EL (cell line): ENCODE measurements at regions not wholly inside any gene's neighbourhood (a gene's known extent, or its start where the extent isn't known, plus 50 kb on each side); places are given as distances from the start of the nearest gene placed in this dataset.

ENCODE experiments used
- DNase-seq: peaks from one replicate; pipeline ENCODE4 v3.0.0-alpha.2; 2016

DNA sequence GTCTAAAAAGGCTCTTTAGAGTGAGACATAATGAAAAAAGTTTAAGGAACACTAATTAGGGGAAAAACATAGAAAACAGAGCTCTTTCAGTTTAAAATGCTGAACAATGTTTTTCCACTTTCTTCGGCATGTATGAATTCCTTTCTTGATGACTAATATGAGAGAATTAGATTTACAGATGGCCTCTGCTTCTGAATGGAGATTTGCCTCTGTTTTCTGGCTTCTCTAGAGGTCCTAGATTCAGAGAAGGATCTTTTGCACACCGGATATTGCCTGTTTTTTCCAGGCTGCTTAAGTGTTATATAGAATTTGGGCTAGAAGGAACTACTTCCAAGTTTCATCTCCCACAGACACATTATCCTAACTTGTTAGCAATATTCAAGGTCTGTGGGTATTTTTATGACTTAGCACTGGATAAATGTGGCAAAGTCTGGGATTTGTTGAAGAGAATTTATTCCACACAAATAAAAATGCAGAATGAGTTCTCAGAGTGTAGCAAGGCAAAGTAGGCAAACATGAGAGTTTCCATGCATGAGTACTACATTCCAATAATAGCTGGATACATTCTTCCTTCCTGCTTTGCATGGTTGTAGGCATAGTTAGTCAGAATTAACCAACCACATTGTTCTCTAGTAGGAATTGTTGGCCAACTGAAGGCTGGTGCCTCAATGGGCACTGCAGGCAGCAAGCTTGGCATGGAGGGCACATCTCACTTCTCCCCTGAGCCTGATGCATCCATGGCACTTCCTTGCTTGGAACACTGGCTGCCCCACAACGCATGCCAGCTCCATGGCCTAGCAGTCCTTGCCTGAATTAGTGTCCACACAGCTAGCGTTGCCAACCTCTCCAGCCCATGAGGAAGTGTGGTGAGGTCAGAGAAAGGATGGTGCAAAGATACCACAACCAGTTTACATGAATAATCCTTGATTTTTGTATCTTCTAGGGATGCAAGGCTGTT lies 224.2 kb downstream of the CLIC5 start:
- peak; percentile 79 for DNase-seq

DNA sequence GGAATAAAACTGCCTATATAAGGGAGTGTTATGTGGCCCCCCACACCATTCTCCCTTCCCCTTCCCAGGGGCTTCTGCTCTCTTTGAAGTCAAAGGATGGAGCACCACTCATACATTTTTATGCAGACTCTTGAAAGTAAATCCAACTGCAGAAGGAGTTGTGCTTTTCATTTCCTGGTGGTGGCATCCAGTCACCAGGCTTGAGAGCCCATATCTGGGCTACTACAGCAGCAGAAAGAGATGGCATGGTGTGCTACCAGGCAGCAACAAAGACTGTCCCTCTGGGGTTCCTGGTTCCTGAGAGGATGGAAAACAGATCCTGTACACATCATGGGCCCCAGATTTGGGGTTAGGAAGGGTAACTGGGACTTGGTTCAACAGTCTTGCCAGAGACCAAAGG lies 226.4 kb downstream of the CLIC5 start:
- DNase-seq: no peak

DNA sequence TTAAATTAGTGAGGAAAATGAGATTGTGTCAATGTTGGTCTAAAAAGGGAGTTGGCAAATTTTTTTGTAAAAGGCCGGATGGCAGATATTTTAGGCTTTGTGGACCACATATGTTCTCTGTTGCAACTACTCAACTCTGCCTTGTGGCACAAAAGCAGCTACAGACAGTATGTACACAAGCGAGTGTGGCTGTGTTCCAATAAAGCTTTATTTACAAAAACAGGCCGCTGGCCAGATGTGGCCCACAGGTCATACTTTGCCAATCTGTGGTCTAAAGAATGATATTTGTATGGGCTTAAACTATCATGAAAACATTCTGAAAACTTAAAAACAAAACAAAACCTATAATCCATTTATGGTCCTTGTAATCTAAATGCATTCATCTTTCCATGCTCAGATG lies 228.3 kb downstream of the CLIC5 start:
- no peak for DNase-seq

DNA sequence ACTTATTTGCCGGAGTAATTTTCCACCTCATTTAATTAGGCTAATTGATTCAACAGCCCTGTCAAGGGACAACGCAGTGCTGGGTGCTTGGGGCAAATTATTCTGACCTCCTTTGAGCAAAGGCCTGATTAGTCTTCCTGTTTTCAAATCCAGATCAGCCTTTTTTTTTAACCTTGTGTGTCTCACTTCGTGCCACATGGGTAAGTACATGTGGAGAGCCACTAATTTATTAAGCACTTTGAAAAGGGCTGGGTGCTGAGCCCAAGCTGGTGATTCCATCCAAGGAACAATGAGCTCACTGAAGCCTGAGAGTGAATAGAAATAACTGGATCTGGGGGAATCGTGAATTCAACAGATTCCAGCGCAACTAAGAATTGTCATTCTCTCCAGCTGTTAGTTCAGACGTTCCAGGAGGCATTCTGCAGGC lies 229.3 kb downstream of the CLIC5 start:
- no peak for DNase-seq

DNA sequence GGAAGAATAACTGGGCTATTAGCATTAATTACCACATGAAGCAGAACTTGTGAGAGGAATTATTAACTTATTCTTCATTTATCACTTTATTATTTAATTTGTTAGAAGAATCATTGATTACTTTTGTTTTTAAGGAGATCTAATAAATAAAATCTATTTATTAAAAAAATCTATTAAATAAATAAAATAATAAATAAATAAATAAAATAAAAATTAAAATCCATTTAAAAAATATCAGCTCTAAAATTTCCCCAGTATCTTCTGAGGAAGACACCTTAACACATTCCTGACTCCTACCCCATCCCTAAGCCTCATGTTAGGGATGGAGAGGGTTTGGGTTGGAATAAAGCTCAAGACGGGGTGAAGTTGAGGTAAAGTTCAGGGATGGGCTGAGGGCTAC lies 231.4 kb downstream of the CLIC5 start:
- DNase-seq: no peak

DNA sequence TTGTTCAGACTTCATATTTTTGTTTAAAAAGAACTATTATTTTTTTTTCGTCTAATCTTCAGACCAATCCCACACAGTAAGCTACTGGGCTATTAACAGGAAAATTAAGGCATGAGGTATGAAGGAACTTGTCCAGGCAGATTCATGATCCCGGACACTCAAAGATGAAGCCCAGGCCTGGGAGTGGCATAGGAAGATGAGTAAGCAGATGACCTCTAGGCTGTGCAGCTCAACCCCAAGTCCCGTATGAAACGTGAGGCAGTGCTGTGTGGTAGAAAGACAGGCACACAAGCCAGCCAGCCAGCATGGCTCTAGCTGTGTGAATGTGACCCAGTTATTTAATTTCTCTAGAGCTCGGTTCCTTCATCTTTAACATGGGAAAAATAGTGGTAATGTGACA lies 231.9 kb downstream of the CLIC5 start:
- DNase-seq: no peak

DNA sequence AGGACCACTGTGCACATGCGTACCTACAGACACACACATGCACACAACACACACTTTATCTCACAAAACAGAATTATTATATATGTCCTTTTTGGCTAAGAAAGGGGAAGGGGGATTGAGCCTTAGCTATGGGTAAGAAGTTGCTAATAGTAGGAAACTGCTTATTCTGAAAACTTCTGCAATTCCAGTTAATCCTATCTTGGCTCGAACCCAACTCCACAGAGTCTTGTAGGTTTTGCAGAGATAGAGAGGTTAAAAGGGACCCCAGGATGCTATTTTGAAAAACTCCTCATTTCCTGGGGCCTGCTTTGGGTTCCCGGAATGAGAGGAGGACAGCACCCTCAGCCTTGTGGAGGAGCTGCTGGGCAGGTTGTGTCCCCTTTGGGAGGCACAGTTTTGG lies 233.8 kb downstream of the CLIC5 start:
- DNase-seq: no peak

DNA sequence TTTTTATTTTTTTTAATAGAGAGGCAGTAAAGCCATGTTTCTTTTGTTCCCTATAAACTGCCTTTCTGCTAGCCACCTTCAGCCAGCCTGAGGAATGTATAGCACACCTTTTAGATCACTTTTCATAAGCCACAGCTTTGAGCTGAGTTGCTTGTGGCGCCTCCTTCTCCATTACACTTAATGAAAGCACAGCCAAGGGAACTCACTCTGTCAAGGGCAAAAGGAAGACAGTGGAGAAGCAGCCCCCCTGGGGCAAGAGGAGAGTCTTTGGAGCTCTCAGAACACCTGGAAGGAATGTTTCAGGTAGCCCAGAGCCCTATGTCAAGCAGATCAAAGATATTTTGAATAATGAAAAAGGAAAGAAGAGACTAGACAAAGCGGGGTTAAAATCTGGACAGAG lies 235.1 kb downstream of the CLIC5 start:
- DNase-seq: no peak

DNA sequence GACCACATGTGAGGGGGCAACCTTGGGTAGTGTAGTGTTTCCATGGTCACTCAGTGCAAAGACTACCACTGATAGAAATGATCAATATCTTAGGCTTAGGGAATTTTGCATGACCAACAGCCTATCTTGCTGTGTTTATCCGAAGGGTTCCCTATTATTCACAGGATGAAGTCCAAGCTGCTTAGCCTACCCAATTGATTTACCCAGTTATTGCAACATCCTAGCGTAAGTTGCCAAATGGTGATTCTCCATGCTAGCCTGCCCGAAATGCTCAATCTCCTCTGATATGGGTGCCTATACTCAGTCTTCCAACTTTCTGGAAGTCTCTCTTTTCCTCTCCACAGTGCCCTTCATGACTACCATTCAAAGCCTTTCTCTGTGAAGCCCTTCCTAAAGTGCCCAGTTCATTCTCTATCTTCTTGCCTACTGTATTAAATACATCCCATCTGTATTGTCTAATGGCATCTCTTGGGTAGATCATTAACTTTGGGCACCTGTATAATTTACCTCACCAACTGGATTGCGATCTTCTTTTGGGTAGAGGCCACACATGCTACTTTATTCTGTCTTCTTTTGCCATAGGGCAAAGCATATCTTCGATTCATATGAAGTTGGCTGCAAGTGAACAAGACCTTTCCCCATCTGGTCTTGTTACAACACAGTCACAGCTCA lies 240.5 kb downstream of the CLIC5 start:
- no peak for DNase-seq

DNA sequence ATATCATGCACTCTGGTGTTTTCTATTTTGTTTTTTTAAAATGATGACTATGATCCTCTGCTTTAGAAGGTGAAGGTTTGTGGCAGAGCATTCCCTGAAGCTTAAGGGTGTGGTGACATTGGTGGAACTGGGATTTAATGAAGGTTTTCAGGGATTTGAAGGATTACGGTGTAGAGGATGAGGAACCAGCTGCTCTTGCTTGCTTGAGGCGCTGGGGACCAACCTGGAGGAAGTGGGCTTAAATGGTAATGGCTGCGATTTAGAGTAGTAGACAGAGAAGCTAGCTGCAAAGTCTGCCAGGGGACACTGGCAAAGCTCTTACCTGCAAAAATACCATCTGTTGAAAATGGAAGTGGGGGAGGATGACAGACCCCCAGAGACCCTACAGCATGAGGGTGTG lies 241.8 kb downstream of the CLIC5 start:
- no peak for DNase-seq

DNA sequence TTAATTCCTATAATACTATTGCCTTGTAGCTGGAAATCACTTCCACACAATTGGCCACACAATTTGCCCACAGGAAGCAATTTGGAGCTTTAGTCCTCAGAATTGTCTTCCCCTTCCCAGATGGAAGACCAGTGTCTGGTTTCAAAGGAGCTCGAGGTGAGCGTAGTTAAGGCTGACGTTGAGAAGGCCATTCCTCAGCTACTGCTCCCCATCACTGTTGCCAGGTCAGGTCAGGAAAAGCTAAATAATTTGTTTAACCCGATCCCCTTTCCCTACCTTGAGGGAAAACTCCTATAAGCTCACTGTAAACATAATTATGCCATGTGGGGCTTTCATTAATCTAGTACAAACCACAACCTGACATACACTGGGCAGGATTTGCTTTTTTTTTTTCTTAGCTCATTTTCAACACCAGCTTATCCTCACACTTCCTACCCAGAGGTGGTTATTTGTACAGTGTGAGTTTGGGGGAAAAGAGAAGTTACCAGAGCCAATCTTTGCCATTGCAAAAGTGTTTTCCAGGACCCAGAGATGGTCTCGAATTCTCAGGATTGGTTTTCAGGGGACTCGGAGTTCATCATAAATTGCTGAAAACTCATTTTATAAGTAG lies 242.7 kb downstream of the CLIC5 start:
- no peak for DNase-seq

DNA sequence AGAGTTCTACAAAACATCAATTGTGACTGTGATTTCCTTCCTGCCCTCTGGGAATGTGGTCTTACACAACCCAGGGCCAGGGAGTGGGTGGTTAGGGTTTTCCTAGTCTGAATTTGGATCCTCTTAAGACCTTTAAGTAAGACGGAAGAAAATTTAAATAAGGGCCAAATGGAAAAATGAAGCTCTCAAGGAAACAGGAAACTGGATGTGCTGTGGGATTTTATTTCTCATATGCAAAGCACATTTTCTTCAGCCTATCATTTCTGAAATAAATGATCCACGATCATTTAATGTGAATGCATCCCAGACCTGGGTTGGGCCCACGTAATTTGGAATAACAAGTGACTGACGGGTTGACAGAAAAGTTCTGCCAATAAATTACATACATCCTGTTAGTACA lies 243.6 kb downstream of the CLIC5 start:
- DNase-seq: no peak

DNA sequence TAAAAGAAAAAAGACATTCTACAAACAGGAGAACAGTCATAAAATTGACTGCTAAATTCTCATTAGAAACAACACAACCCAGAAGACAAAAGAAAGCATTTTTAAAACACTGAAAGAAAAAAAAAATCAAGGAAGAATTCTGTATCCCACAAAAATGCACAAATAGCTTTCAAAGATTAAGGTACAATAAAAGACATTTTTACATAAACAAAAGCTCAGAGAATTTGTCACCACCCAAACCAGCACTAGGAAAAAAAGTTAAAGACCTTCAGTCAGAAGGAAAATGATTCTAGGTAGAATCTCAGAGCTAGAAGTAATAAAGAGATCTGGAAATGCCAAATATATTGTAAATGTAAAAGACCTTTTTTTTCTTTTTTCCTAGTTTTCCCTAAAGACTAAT lies 252.4 kb downstream of the CLIC5 start:
- DNase-seq: no peak

DNA sequence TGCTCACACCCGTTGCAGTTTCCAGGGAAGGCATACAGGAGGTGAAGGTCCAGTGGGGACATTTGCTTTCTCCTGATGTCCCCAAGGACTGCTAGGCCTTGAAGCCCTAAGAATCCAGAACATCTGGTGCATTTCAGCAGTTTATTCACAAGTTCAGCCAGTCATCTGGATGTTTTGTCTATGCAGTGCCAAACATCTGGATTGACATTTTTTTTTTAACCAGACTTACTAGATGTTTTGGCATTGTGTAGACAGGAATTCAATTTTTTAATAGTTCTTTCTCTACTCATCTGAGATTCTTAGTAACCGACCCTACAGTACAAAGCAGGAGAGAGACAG lies 256.2 kb downstream of the CLIC5 start:
- no peak for DNase-seq

DNA sequence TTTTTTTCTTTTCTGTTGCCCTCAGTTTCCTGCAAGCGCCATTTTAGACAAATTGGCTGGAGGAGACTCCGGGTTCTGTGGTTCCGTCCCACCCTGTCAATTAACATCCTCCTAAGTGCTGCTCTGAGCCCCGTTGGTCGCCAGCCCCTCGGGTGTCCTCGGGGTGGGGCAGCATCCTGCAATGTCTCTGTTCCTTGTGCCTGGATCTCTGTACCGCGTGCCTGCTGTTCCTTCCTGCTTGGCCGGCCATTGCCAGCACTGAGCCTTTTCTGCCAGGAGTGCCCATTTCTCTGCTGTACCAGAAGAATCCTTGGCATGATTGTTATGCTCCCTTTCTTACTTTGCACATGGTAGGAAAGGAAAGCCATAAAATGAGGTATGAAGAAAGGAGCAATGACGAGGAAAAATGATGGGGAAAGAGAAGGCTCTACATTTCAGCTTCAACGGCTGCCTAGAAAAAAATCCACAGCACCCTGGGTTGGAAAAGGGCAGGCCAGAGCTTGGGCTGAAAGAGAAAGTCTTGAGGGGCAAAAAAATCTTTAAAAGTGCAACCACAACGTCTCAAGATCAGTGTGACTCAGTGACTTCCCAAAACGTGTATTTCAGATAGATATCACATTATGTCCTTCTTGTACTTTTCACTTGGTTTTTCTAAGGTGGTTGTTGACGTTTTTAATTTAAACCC lies 256.7 kb downstream of the CLIC5 start:
- no peak for DNase-seq

DNA sequence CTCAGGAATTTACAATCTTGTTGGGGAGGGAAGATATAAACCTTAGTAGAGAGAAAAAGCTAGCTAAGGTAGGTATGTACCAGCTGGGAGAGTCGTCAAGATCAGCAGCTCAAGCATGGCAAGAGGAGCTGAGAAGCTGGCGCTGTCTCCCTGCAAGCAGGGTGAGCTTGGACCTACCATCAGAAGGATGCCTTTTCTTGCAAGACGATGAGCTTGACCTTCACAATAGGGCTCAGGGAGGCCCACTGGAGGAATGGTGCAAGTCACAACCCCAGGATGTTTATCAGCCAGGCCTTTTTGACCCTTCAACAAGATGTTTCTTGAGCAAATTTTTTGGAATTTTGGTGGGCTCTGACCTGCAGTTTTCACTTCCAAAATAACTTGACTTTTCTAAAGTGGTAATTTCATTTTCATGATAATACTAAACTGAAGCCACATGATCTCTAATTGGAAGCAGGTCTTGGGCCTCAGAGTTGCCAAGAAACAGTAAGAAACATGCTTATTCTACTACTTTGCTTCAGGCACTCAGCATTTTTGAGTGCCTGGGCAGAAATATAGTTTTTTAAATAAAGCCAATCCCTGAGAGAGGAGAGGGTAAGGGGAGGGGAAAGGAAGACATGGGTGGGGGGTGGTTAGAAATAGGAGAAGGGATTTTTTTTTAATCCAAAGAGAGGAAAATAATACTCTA lies 258.1 kb downstream of the CLIC5 start:
- no peak for DNase-seq

DNA sequence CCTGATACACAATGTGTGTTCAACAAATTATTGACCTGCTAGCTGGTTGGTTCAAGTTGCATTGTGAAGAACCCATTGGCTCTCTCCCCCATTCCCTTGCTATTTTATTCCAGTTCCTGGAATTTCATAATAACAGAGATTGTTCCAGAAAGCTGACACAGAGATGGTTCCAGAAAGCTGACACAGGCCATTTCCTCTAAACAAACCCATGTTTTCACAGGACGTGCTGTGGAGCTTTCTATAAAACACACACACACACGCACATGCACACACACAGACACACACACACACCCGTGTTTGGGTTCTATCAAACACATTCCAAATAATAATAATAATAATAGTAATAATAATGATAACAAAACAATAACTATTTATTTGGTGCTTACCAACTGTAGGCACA lies 259.1 kb downstream of the CLIC5 start:
- DNase-seq: no peak

DNA sequence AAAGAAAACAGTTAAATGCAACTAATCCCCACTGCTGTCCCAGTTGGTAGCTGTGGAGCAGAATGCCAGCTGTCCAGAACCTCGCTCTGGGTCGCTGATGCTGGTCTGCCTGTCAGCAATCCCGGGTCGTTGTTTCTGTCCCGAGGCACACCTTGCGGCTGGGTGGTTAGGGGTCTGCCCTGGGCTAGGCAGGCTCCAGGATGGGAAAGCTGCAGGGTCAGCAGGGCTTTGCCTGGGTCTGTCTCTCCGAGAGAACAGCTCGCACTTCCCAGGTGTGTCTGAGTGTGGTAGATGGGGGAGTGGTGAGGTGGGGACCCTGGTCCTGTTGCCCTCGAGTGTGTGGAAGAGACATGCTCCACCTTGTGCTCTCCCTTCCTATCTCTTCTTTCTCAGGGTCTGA lies 261.2 kb downstream of the CLIC5 start:
- no peak for DNase-seq

DNA sequence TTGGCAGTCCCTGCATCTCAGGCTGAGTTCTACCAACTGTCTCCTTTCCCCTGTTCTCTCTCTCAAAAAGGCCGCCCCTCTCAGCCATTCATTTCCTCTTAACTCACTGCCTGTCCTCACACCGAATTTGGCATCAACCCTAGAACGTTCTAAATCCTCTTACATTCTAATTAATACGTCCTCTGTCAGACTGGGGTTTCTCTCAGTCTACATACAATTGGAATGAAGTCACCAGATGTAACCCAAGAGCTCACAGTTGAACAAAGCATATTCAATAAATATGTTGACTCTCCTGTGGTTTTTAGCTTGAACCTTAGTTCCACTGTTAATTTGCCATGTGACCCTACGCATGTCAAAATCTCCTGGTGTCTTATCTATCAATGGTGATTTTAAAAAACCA lies 269.6 kb downstream of the CLIC5 start:
- DNase-seq: peak; percentile 90

DNA sequence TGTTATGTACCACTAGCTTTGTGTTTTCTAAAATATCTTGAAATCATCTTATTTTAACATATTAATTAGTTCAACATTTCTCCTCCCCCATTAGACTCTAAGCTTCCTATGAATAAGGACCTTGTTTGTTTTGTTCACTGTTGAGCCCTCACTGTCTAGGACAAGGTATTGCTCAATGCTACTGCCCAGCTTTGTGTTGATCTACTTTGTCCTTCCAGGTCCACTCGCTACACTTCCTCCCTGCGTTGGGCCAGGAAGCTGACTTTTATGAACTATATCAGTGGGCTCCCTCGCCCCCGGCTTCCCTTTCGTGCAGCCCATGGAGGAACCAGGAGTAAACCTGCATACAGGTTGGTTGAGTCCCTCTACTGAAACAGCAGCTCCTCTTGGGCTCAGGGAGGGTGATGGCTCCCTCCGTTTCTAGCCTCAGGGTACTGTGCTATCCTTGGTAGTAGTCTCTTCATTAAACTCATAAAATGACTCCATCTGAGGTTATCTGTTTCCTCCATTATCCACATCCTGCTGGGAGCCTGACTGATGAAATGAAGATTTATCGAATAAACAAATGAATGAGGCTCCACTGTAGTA lies 272.5 kb downstream of the CLIC5 start:
- DNase-seq: no peak

DNA sequence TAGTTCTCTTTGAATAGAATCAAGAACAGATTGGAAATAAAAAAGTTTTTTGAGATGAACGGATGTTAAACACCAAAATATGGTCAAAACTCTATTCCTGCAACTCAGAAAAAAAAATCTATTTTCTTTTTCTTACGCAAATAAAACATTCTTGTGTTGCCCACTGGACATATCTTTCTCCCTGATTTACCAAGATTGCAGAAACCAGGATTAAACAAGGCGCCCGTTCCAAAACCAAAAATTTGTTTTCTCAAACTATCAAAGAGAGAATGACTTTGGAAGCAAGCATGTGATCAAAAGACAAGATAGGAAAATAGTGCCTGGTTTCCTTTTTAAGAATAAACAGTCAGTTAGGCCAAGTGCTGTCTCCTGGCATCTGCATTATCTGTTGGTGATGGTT lies 273.1 kb downstream of the CLIC5 start:
- DNase-seq: no peak

DNA sequence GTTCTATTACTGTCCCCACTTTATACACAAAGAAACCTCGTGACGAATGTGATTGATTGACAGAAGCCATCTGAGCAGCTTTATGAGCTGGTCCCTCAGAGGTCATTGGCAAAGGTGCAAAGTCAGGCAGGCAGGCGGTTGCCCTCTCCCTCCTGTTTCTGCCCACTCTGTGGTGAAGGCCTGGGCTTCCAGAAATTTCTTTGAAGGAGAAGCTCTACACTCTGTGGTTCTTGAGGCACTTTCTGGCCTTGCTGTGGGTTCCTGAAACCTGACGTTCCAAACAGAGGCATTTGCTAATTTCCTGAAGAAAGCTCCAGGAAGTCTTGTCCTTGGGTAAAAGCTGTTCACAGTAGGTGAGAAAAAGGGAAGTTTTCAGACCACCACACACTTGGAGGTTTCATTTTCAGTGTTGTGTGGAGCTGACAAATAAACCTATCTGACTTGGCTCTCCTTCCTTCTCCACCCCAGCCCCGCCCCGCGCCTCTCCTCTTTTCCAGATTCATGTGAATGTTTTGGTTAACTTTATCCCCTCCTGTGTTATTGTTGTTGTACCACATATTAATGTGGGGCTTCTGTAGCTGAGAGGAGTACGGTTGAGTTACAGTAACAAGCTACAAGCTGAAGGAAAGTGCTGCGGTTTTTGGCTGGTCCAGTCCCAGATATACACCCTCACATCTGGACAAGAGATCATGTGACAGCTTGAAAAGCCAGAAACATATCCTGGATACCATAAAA lies 274.1 kb downstream of the CLIC5 start:
- no peak for DNase-seq
